CD4-positive, alpha-beta T cell (primary cell): ENCODE measurements at regions not wholly inside any gene's neighbourhood (a gene's known extent, or its start where the extent isn't known, plus 50 kb on each side); places are given as distances from the start of the nearest gene placed in this dataset.

Experiments used
- ATAC-seq: fragments of 200-7000 bp; cut with Tn5 transposase; one replicate; pipeline ENCODE4 v1.10.0; 2022; ENCODE audit warnings: mild to moderate bottlenecking; ENCODE audit not compliant: poor library complexity
- CTCF ChIA-PET: fragments of 350-600 bp; sonication (Branson Sonifier 250); formaldehyde crosslinking; loops from one replicate; lab custom pipeline; 2021; ENCODE audit warnings: antibody characterized with exemption, inconsistent platforms; lab: Charles Lee
- POLR2A ChIA-PET: fragments of 350-600 bp; sonication (Branson Sonifier 250); formaldehyde crosslinking; loops from one replicate; lab custom pipeline; 2021; ENCODE audit warnings: antibody characterized with exemption, inconsistent platforms; lab: Charles Lee
- DNase-seq, 14 experiments: peaks; one replicate each; pipeline ENCODE4 v3.0.0-alpha.2; 2013 to 2020; ENCODE audit warnings: mixed read lengths in 2 of 14
- H3K27ac ChIP-seq, 2 donors: one replicate each; pipeline versions ENCODE4 v1.5.1 to v1.7.0; 2013; ENCODE audit warnings: low read length in 2 of 2, low read depth in 1 of 2, mild to moderate bottlenecking in 1 of 2
- H3K27me3 ChIP-seq, 2 experiments: 1 replicate in 1 of 2; 2 replicates in 1 of 2; pipeline versions ENCODE4 v1.6.1 to v1.7.0; 2013; ENCODE audit warnings: low read length in 2 of 2, control low read depth in 1 of 2, mild to moderate bottlenecking in 1 of 2, moderate library complexity in 1 of 2; ENCODE audit not compliant: insufficient read depth in 2 of 2, control insufficient read depth in 1 of 2
- H3K36me3 ChIP-seq: one replicate; pipeline ENCODE4 v1.6.1; 2013; ENCODE audit warnings: low read length, control low read depth; ENCODE audit not compliant: insufficient read depth
- H3K4me1 ChIP-seq: one replicate; pipeline ENCODE4 v1.6.1; 2013; ENCODE audit warnings: low read length, control low read depth; ENCODE audit not compliant: insufficient read depth
- H3K4me3 ChIP-seq: one replicate; pipeline ENCODE4 v1.5.1; 2013; ENCODE audit warnings: mild to moderate bottlenecking, low read length, moderate library complexity
- H3K9me3 ChIP-seq, 2 experiments: 1 replicate in 1 of 2; 2 replicates in 1 of 2; pipeline versions ENCODE4 v1.6.1 to v1.7.0; 2013; ENCODE audit warnings: low read length in 2 of 2, mild to moderate bottlenecking in 2 of 2, control low read depth in 1 of 2, moderate library complexity in 1 of 2; ENCODE audit not compliant: control insufficient read depth in 1 of 2, insufficient read depth in 1 of 2
- H3K27ac Mint-ChIP-seq: one replicate; pipeline ENCODE4 v1.8.0; 2020; ENCODE audit warnings: mixed read lengths
- H3K27me3 Mint-ChIP-seq: one replicate; pipeline ENCODE4 v1.8.0; 2021; ENCODE audit warnings: mixed read lengths
- H3K36me3 Mint-ChIP-seq: one replicate; pipeline ENCODE4 v1.8.0; 2021; ENCODE audit warnings: low read depth, mixed read lengths
- H3K4me1 Mint-ChIP-seq: one replicate; pipeline ENCODE4 v1.8.0; 2021; ENCODE audit warnings: low read depth, mixed read lengths
- H3K4me3 Mint-ChIP-seq: one replicate; pipeline ENCODE4 v1.8.0; 2020; ENCODE audit warnings: mild to moderate bottlenecking, mixed read lengths
- H3K9me3 Mint-ChIP-seq: one replicate; pipeline ENCODE4 v1.8.0; 2020; ENCODE audit warnings: mixed read lengths
- CTCF ChIP-seq: fragments of 200-600 bp; IDR thresholded peaks from one replicate; pipeline ENCODE4 v1.8.0; 2022; ENCODE audit warnings: antibody characterized with exemption, mild to moderate bottlenecking
- intact Hi-C, 2 experiments: fragments of 100-400 bp; cut with DNase I in 1 of 2; cut with micrococcal nuclease in 1 of 2; formaldehyde crosslinking; loops; one replicate each; pipeline versions ENCODE4 v1.15.1 to v1.9.0; 2023 to 2025; cut with DNase I, micrococcal nuclease

- no peaks in the 10 kb centered on the region for H3K4me1 Mint-ChIP-seq
- ATAC-seq = no peak
- ChIA-PET CTCF (no interaction called here), POLR2A (no interaction called here)
- no peaks in the 10 kb centered on the region for H3K27me3 Mint-ChIP-seq
- no peak for TF ChIP-seq CTCF
- H3K27ac ChIP-seq = no peak overlapping the region
- peaks cover 3% of the 10 kb centered on the region for H3K9me3 Mint-ChIP-seq
- H3K4me3 ChIP-seq = no peak overlapping the region
- intact Hi-C loops = no loop called here
- H3K4me1 ChIP-seq = no peaks in the 10 kb centered on the region
- no peaks in the 10 kb centered on the region for H3K27me3 ChIP-seq
- no peak overlapping the region for H3K27ac Mint-ChIP-seq
- no peak for DNase-seq
- no peak overlapping the region for H3K4me3 Mint-ChIP-seq
- no peaks in the 10 kb centered on the region for H3K36me3 ChIP-seq
- no peaks in the 10 kb centered on the region for H3K36me3 Mint-ChIP-seq
- no peaks in the 10 kb centered on the region for H3K9me3 ChIP-seq
Measured at GRCh38 chr2:66111706-66112105, 323.2 kb upstream of the MEIS1 start.

- ChIA-PET CTCF (no interaction called here), POLR2A (no interaction called here)
- no peaks in the 10 kb centered on the region for H3K9me3 ChIP-seq
- H3K36me3 ChIP-seq = no peaks in the 10 kb centered on the region
- Mint-ChIP-seq H3K36me3 (no peaks in the 10 kb centered on the region), H3K4me3 (no peak overlapping the region), H3K27ac (no peak overlapping the region), H3K4me1 (no peaks in the 10 kb centered on the region), H3K27me3 (no peaks in the 10 kb centered on the region), H3K9me3 (peaks cover 3% of the 10 kb centered on the region)
- no peak overlapping the region for H3K27ac ChIP-seq
- no peak for TF ChIP-seq CTCF
- H3K4me3 ChIP-seq = no peak overlapping the region
- no peaks in the 10 kb centered on the region for H3K27me3 ChIP-seq
- no peaks in the 10 kb centered on the region for H3K4me1 ChIP-seq
- intact Hi-C loops = no loop called here
- ATAC-seq (no peak), DNase-seq (no peak)
Measured at GRCh38 chr2:66110608-66111007, 324.3 kb upstream of the MEIS1 start.

- Histone ChIP-seq H3K27ac (no peak overlapping the region), H3K9me3 (no peaks in the 10 kb centered on the region), H3K4me3 (no peak overlapping the region), H3K36me3 (no peaks in the 10 kb centered on the region), H3K27me3 (no peaks in the 10 kb centered on the region), H3K4me1 (no peaks in the 10 kb centered on the region)
- H3K4me3 Mint-ChIP-seq = no peak overlapping the region
- no peak for DNase-seq
- no peaks in the 10 kb centered on the region for H3K27me3 Mint-ChIP-seq
- peaks cover 3% of the 10 kb centered on the region for H3K9me3 Mint-ChIP-seq
- TF ChIP-seq CTCF = no peak
- no peak for ATAC-seq
- intact Hi-C loops = no loop called here
- no peaks in the 10 kb centered on the region for H3K4me1 Mint-ChIP-seq
- ChIA-PET POLR2A (no interaction called here), CTCF (no interaction called here)
- H3K36me3 Mint-ChIP-seq = no peaks in the 10 kb centered on the region
- no peak overlapping the region for H3K27ac Mint-ChIP-seq
Measured at GRCh38 chr2:66110086-66110485, 324.8 kb upstream of the MEIS1 start.
